ENCODE measurements at regions not wholly inside any gene's neighbourhood (a gene's known extent, or its start where the extent isn't known, plus 50 kb on each side); places are given as distances from the start of the nearest gene placed in this dataset.

DNA sequence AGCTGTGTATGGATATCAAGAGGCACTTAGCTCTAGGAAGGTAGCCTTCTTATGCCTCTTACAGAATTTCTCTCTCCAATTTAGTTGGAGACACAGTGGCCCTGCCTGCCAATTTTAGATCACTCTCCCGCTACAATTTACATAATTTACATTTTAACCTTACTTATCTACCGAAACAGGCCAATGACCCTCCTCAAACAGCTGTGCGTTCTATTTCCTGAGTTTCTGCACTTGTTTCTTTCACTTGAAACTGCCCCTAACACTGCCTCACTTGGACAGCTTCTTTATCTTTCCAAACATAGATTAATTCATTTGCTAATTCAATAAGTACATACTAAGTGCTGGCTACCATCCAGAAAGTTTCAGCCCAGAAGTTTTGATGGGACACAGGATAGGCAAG, 52.9 kb upstream of the HDDC2 start:
- Mint-ChIP-seq H3K4me3 (no peak overlapping the region), H3K9me3 (no peaks in the 10 kb centered on the region), H3K27me3 (peaks cover 12% of the 10 kb centered on the region), H3K27ac (no peak overlapping the region), H3K36me3 (no peaks in the 10 kb centered on the region), H3K4me1 (no peaks in the 10 kb centered on the region)
- DNase-seq, result no peak

DNA sequence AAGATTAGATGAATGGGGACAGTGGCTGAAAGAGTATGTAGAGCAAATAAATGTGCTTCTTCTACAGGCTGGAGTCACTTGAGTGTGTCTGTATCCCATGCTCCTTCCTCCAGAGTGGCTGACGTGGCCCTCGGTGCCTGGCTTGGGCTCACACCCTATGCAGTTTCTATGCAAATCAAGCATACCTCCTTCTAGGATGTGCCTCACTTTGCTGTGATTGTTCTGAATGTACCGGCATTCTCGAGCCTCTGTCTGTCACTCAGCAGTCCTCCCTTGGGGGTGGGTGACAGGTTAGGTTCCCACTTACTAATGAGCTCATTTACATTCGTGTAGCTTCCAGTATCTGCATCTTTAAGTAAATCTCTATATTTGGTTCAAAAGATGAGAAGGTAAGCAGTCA, 55.1 kb upstream of the HDDC2 start:
- DNase-seq, result no peak
- H3K4me1 Mint-ChIP-seq, result no peaks in the 10 kb centered on the region
- no peak overlapping the region for H3K4me3 Mint-ChIP-seq
- H3K9me3 Mint-ChIP-seq, result no peaks in the 10 kb centered on the region
- H3K27me3 Mint-ChIP-seq, result peaks cover 15% of the 10 kb centered on the region
- no peaks in the 10 kb centered on the region for H3K36me3 Mint-ChIP-seq
- H3K27ac Mint-ChIP-seq, result no peak overlapping the region

DNA sequence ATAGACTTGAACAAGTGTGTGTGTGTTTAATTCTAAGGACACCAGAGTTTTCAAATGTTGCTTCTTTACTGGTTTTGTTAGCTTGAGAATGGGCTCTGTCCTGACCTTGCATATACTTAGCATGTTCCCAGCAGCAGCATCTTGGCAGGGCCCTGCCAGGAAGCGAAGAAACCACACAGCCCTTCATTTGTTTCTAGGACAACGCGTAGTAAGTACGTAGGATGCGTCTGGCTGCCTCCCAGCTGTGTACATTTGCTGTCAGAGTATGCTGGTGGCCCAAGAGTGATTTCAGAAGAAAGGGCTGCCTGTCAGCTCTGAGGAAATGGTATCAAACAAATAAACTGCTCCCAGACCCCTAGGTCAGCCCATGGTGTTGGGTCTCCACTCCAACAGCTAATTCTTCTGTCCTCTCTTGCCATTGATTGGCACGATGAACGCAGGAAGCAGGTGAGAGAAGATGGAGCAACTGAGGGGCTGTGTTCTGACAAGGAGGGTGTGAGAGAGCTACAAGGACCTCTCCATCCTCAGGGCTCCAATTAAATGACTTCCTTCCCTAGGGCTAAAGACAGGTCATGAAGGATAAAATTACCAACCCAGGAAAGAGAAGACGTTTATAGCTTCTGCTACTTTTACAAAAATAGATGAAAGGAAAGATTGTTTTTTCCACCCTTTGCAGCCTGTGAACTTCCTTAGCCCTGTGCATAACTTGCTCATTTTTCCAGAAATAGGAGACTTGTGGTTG, 55.9 kb upstream of the HDDC2 start:
- Mint-ChIP-seq H3K4me3 (no peak overlapping the region), H3K27me3 (peaks cover 23% of the 10 kb centered on the region), H3K9me3 (no peaks in the 10 kb centered on the region), H3K36me3 (no peaks in the 10 kb centered on the region), H3K4me1 (no peaks in the 10 kb centered on the region), H3K27ac (no peak overlapping the region)
- DNase-seq, result no peak

DNA sequence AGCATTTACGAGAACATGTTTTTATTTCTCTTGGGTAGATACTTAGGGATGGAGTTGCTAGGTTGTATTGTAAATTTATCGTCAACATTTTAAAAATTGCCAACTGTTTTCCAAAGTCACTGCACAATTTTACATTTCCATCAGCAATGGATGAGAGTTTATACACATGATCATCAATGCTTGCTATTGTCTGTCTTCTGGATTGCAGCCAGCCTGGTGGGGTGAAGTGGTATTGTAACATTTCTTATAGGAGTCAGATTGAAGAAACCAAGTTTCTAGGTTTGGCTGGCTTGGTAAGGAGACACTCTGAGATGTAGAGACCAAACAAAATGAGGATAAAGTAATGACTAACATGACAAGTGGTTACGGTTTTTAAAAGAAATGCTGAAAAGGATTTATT, 57.1 kb upstream of the HDDC2 start:
- Mint-ChIP-seq H3K27me3 (peaks cover 32% of the 10 kb centered on the region), H3K36me3 (no peaks in the 10 kb centered on the region), H3K9me3 (no peaks in the 10 kb centered on the region), H3K4me3 (no peak overlapping the region), H3K4me1 (no peaks in the 10 kb centered on the region), H3K27ac (no peak overlapping the region)
- DNase-seq, result no peak

DNA sequence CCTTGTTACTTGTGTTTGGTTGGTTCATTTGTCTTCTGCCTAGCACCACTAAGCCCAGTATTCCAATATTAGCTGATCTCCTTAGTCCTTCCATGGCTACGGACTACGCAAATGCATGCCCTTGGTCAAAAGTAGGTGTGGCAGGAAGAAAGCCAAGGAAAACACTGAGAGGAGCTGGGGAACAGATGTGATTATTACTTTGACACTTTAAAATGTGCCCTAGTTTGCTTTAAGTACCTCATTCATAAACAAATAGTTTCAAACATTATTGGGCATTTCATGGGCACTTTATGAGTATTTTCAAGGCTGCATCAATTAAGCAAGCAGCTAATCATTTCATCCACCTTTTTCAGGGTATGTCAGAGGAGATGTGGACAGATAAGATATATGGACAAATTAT, 60.1 kb upstream of the HDDC2 start:
- H3K4me3 Mint-ChIP-seq, result no peak overlapping the region
- no peak overlapping the region for H3K27ac Mint-ChIP-seq
- H3K36me3 Mint-ChIP-seq, result no peaks in the 10 kb centered on the region
- H3K9me3 Mint-ChIP-seq, result no peaks in the 10 kb centered on the region
- peaks cover 59% of the 10 kb centered on the region for H3K27me3 Mint-ChIP-seq
- no peaks in the 10 kb centered on the region for H3K4me1 Mint-ChIP-seq
- no peak for DNase-seq

DNA sequence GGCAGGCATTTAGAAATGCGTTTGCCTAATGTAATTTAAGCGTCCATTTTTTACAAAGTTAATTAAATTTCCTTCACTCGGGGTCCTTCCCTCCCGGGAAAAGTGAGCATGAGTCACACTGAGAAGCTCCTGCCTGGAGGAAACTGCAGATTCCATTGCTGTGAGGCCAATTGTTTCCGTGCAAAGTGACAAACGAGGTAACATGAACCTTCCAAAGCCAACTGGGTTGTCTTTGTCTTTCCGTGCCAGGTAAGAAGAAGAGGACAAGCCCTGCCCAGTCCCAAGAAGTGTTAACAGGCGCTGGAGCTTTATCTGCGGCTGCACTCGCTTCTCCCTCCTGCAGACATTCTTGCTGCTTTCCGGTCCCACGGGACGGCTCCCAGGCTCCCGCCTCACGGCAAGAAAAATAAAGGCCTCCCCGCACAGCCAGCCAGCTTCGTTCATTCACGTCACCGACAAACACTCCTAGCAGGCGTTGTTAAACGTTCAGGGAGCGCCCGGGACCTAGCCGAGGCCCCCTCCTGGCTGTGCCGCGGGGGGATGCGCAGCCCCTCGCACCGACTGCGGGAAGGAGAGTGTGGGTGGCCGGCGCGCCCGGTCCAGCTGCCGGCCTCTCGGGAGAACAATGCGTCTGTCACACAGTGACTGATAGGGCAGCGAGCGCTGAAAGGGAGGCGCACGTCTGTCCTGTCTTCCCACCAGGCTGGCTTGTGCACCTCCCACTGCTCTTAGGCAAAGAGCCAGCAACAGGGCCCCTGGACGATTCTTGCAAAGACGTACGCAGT, 61.5 kb upstream of the HDDC2 start:
- DNase-seq, result no peak
- Mint-ChIP-seq H3K36me3 (no peaks in the 10 kb centered on the region), H3K27me3 (peaks cover 62% of the 10 kb centered on the region), H3K27ac (no peak overlapping the region), H3K4me3 (no peak overlapping the region), H3K4me1 (no peaks in the 10 kb centered on the region), H3K9me3 (no peaks in the 10 kb centered on the region)

DNA sequence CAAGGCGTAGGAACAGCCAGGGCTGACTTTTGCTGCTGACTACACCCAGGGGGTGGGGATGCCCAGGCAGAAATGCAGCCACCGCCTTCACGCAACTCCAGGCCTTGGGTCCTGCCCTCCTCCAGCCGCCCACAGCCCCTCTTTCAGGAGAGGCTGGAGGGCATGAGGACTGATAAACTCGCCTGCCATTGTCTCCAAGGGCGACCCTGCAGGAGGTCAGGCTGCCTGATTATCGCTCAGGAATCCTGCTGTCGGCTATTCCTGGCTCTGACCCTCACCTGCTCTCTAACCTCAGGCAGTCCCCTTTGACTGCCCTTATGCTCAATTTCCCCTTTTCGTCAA, 62.0 kb upstream of the HDDC2 start:
- peaks cover 60% of the 10 kb centered on the region for H3K27me3 Mint-ChIP-seq
- H3K9me3 Mint-ChIP-seq, result no peaks in the 10 kb centered on the region
- H3K27ac Mint-ChIP-seq, result no peak overlapping the region
- no peak overlapping the region for H3K4me3 Mint-ChIP-seq
- DNase-seq, result no peak
- no peaks in the 10 kb centered on the region for H3K36me3 Mint-ChIP-seq
- no peaks in the 10 kb centered on the region for H3K4me1 Mint-ChIP-seq

DNA sequence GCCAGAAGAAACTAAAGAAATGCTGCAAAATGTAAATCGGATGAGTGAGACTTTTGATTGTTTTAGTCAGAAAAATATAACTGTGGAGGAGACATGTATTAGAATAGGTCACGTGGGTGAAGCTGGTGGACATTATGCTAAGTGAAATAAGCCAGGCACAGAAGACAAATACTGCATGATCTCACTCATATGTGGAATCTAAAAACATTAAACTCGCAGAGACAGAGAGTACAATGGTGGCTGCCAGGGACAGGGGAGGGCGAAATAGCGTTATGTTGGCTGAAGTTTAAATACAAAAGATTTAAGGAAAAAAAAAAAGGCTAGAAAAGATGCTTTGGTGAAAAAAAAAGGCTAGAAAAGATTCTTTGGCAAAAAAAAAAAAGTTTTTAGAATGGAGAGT, 63.5 kb upstream of the HDDC2 start:
- Mint-ChIP-seq H3K27me3 (peaks cover 54% of the 10 kb centered on the region), H3K27ac (no peak overlapping the region), H3K36me3 (no peaks in the 10 kb centered on the region), H3K4me3 (no peak overlapping the region), H3K9me3 (no peaks in the 10 kb centered on the region), H3K4me1 (no peaks in the 10 kb centered on the region)
- no peak for DNase-seq

DNA sequence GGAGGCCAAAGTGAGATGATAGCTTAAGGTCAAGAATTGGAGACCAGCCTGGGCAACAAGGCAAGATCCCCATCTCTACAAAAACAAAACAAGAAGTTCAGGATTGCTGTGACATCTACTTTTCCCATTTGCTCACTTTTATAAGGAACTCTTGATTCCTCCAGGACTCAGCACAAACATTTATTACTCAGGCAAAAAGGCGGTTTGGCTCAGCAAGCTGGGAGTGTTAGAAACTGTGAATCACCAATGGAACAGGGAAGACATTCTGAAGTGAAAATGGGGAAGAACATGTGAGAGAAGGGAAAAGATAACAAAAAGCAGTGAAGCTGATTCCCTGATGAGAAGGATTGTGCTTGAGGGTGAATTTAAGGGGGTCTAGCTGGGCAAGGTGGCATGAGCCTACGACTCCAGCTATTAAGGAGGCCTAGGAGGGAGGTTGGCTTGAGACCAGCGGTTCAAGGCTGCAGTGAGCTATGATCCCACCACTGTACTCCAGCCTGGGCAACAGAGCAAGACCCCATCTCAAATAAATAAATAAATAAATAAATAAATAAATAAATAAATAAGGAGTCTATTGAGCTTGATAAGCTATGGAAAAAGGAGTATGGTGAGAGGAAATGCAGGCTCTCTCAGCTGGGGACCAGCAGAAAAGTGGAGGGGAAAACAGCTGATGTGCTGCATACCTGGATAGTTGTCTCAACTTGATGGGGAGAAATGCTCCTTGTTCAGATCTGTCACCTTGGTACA, 65.4 kb upstream of the HDDC2 start:
- no peak overlapping the region for H3K4me3 Mint-ChIP-seq
- H3K4me1 Mint-ChIP-seq, result no peaks in the 10 kb centered on the region
- H3K27ac Mint-ChIP-seq, result no peak overlapping the region
- no peaks in the 10 kb centered on the region for H3K9me3 Mint-ChIP-seq
- H3K36me3 Mint-ChIP-seq, result no peaks in the 10 kb centered on the region
- no peak for DNase-seq
- H3K27me3 Mint-ChIP-seq, result peaks cover 44% of the 10 kb centered on the region

DNA sequence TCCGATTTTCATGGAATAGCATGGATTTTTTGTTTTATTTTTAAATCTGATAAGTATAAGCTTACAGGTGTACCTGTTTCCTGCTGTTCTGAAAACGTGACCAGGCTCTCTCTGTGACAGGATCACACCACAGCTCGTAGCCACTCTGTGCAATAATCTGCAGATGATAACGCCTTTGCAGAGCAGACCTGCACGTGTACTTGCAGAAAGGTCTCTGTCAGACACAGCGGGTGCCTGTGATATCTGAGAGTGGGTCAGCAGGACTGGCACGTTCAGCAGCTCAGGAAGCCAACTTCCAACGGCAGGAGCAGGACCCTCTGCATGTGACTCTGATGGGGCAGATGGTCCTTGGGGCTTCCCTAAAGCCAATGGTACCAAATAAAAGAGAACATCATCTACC, 68.6 kb upstream of the HDDC2 start:
- Mint-ChIP-seq H3K4me1 (no peaks in the 10 kb centered on the region), H3K4me3 (no peak overlapping the region), H3K27me3 (peaks cover 37% of the 10 kb centered on the region), H3K36me3 (no peaks in the 10 kb centered on the region), H3K27ac (no peak overlapping the region), H3K9me3 (no peaks in the 10 kb centered on the region)
- no peak for DNase-seq

DNA sequence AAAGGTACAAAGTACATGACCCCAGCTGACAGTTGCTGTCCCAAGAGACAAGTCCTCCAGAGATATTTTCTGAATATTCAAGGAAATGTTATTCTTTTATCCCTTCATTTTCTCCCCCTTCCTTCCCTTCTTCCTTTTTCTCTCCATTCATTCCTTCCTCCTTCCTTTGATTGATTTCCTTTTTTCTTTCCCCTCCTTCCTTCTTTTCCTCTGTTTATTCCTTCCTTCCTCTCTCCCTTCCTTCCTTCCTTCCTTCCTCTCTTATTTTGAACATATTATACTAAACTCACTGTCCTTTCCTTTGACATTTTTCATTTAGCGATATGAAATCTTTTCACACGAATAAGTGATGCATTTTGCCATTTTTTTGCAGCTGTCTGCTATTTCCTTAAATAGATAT, 73.2 kb upstream of the HDDC2 start:
- Mint-ChIP-seq H3K27me3 (peaks cover 53% of the 10 kb centered on the region), H3K9me3 (no peaks in the 10 kb centered on the region), H3K4me1 (peaks cover 3% of the 10 kb centered on the region), H3K36me3 (no peaks in the 10 kb centered on the region), H3K27ac (no peak overlapping the region), H3K4me3 (no peak overlapping the region)
- DNase-seq, result no peak

DNA sequence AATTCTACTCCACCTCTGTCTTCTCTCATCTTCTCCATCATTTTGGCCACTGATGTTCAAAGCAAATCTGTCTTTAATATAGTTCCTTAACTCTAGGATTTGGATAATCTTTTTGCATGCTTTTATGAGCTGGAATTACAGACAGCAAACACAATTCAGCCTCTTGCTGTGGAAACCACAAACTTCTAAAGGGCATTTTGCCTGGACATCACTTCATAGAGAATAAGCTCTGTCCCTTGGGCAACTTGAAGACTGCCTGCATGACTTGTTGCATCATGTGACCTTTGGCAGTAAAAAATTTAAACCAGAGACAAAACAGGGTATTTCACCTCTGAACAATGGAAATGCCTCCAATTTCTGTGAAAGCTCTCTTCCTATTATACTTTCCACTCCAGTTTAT, 74.1 kb upstream of the HDDC2 start:
- H3K27ac Mint-ChIP-seq, result no peak overlapping the region
- no peaks in the 10 kb centered on the region for H3K9me3 Mint-ChIP-seq
- no peaks in the 10 kb centered on the region for H3K36me3 Mint-ChIP-seq
- no peak for DNase-seq
- H3K4me3 Mint-ChIP-seq, result no peak overlapping the region
- H3K27me3 Mint-ChIP-seq, result peaks cover 53% of the 10 kb centered on the region
- peaks cover 3% of the 10 kb centered on the region for H3K4me1 Mint-ChIP-seq

DNA sequence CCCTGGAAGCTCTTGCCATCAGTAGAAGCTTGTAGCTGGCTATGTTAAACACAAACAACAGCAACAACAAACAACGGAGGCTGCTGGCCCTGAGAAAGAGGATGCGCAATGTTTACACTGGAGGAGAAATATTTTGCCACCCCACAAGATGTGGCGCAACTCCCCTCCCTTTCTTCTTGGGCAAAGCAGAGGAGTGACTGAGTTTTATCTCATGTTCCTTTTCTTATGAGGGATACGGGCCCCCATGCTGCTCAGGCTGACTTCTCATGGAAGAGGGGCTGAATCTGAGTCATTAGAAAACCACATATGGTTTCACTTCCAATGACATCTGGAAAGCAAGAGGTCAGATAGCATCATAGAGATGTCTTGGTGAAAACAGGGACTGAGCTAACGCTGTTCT, 75.9 kb upstream of the HDDC2 start:
- Mint-ChIP-seq H3K27ac (no peak overlapping the region), H3K27me3 (peaks cover 57% of the 10 kb centered on the region), H3K4me1 (peaks cover 3% of the 10 kb centered on the region), H3K4me3 (no peak overlapping the region), H3K36me3 (no peaks in the 10 kb centered on the region), H3K9me3 (no peaks in the 10 kb centered on the region)
- no peak for DNase-seq

DNA sequence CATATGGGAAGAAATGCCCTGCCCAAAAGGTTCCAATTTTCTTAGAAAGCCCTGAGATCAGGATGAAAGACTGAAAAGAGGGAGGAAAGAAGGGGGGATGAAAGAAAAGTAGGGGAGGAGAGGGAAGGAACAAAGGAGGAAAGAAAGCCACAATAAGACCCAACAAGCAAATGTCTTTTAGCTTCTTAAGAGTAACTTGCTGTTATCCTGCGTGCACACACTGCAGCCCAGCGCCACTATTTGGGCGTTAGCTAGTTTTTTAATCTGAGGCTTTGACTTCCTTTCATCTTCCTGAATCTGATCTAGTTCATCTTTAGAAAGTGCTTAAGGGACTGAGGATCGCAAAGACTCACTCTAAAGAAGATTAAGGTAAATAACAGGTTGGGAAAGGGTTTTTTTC, 77.4 kb upstream of the HDDC2 start:
- Mint-ChIP-seq H3K27me3 (peaks cover 54% of the 10 kb centered on the region), H3K27ac (no peak overlapping the region)

DNA sequence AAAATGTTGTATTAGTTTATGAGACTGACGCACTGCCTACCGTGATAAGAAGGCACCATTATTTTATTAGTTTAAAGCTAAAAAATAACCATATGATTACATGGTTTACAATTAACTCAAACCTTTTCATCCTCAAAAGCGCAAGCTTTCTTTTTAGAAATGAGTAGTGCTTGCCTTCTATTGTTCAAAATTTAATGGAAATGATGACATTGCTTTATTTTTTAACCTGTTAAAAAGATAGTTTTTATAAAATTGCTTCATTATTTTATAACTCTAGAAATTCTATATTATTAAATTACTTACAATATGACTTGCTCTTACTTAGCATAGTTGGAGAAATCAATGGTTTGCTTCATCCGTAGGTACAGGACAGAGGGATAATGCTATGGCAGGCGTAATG, 78.7 kb upstream of the HDDC2 start:
- no peaks in the 10 kb centered on the region for H3K9me3 Mint-ChIP-seq
- H3K4me3 Mint-ChIP-seq, result no peak overlapping the region

More for the DNA sequence above, 77.4 kb upstream of the HDDC2 start:
- H3K36me3 Mint-ChIP-seq, result no peaks in the 10 kb centered on the region
- no peak overlapping the region for H3K4me3 Mint-ChIP-seq
- DNase-seq, result no peak
- H3K4me1 Mint-ChIP-seq, result peaks cover 3% of the 10 kb centered on the region
- no peaks in the 10 kb centered on the region for H3K9me3 Mint-ChIP-seq

More for the DNA sequence above, 78.7 kb upstream of the HDDC2 start:
- no peak for DNase-seq
- H3K27ac Mint-ChIP-seq, result no peak overlapping the region
- peaks cover 42% of the 10 kb centered on the region for H3K27me3 Mint-ChIP-seq
- H3K4me1 Mint-ChIP-seq, result peaks cover 3% of the 10 kb centered on the region
- no peaks in the 10 kb centered on the region for H3K36me3 Mint-ChIP-seq

All from activated naive CD8-positive, alpha-beta T cell treated with anti-CD3 and anti-CD28 coated beads for 36 hours (primary cell).